Small intestine (tissue), 7 donors: ENCODE measurements at regions not wholly inside any gene's neighbourhood (a gene's known extent, or its start where the extent isn't known, plus 50 kb on each side); places are given as distances from the start of the nearest gene placed in this dataset.
"Not testable (repeated sequence)": the region's sequence is repeated elsewhere in the genome, so short reads cannot be mapped to it uniquely, and the experiment has no call there.

ENCODE experiments used
- DNase-seq, 2 donors: peaks; one replicate each; pipeline versions ENCODE4 v3.0.0 to v3.0.0-alpha.2; 2013
- FAIRE-seq: peaks from 2 replicates; lab custom pipeline; 2012; peaks lifted over from hg19 to GRCh38; lab: Jason Lieb, UNC
- H3K27ac ChIP-seq, 3 donors: one replicate each; pipeline ENCODE4 v1.5.1; 2013; ENCODE audit warnings: low read length in 2 of 3, mild to moderate bottlenecking in 2 of 3, control low read depth in 1 of 3, inconsistent platforms in 1 of 3, low read depth in 1 of 3, moderate library complexity in 1 of 3
- H3K27me3 ChIP-seq, 3 donors: one replicate each; pipeline ENCODE4 v1.6.1; 2013; ENCODE audit warnings: low read length in 3 of 3, inconsistent platforms in 1 of 3; ENCODE audit not compliant: control insufficient read depth in 3 of 3, insufficient read depth in 3 of 3
- H3K36me3 ChIP-seq, 3 donors: one replicate each; pipeline ENCODE4 v1.6.1; 2013; ENCODE audit warnings: low read length in 3 of 3, inconsistent platforms in 1 of 3, low read depth in 1 of 3, mild to moderate bottlenecking in 1 of 3, moderate library complexity in 1 of 3; ENCODE audit not compliant: control insufficient read depth in 3 of 3, insufficient read depth in 2 of 3
- H3K4me1 ChIP-seq, 3 donors: one replicate each; pipeline ENCODE4 v1.6.1; 2013; ENCODE audit warnings: low read length in 2 of 3, inconsistent platforms in 1 of 3, low read depth in 1 of 3, mild to moderate bottlenecking in 1 of 3, moderate library complexity in 1 of 3; ENCODE audit not compliant: control insufficient read depth in 3 of 3, insufficient read depth in 2 of 3
- H3K4me3 ChIP-seq, 3 donors: one replicate each; pipeline ENCODE4 v1.5.1; 2013; ENCODE audit warnings: low read length in 3 of 3, control low read depth in 1 of 3, inconsistent platforms in 1 of 3, low read depth in 1 of 3, mild to moderate bottlenecking in 1 of 3, moderate library complexity in 1 of 3
- H3K9me3 ChIP-seq, 2 donors: one replicate each; pipeline ENCODE4 v1.6.1; 2013; ENCODE audit warnings: low read depth in 1 of 2, low read length in 1 of 2; ENCODE audit not compliant: control insufficient read depth in 2 of 2, insufficient read depth in 1 of 2
- WGBS, 3 donors: extraction: QIAGEN DNeasy Blood & Tissue Kit; methylation state at CpG; one replicate each; pipeline ENCODE4 v1.1.7; 2013; 5-methylcytosine and 5-hydroxymethylcytosine counted together
- donor health status: healthy with polysubstance abuse.
- donor health status: control.
- donor health status: control.
- donor health status: Bipolar disorder and iron deficiency.
- donor health status: healthy.

GRCh38 chr4:19193274-19193981, 1058.3 kb upstream of the SLIT2 start:
- Histone ChIP-seq H3K9me3 (no peaks in the 10 kb centered on the region), H3K27me3 (no peaks in the 10 kb centered on the region), H3K4me3 (peak overlapping the region in 1 of 3 donors; percentile 20), H3K4me1 (peaks cover 0 to 25% (median 0%) of the 10 kb centered on the region in 3 donors), H3K27ac (peak overlapping the region in 1 of 3 donors; percentile 75), H3K36me3 (no peaks in the 10 kb centered on the region)
- 12 to 66% (median 44%) methylated on average over 9 of the region's 9 CpGs for WGBS, 3 donors
- FAIRE-seq (no peak), DNase-seq (peak in 1 of 2 donors; percentile 73)

- peaks cover 0 to 36% (median 0%) of the 10 kb centered on the region in 3 donors for H3K4me1 ChIP-seq
- no peaks in the 10 kb centered on the region for H3K9me3 ChIP-seq
- peak in 1 of 2 donors; percentile 6 for DNase-seq
- H3K27ac ChIP-seq = peak overlapping the region in 1 of 3 donors; percentile 19
- H3K36me3 ChIP-seq = no peaks in the 10 kb centered on the region
- 20 to 91% (median 87%) methylated on average over 1 of the region's 1 CpG for WGBS, 3 donors
- no peak overlapping the region for H3K4me3 ChIP-seq
- no peak for FAIRE-seq
- no peaks in the 10 kb centered on the region for H3K27me3 ChIP-seq
These were observed 1059.6 kb upstream of the SLIT2 start for GRCh38 chr4:19191979-19192650.

GRCh38 chr4:19187691-19188090, 1064.0 kb upstream of the SLIT2 start:
- H3K27ac ChIP-seq = peak overlapping the region in 1 of 3 donors; percentile 61
- no peaks in the 10 kb centered on the region for H3K36me3 ChIP-seq
- peaks cover 0 to 23% (median 0%) of the 10 kb centered on the region in 3 donors for H3K4me1 ChIP-seq
- no peak for FAIRE-seq
- DNase-seq = peak in 1 of 2 donors; percentile 72
- no peaks in the 10 kb centered on the region for H3K27me3 ChIP-seq
- H3K9me3 ChIP-seq = no peaks in the 10 kb centered on the region
- 16 to 51% (median 32%) methylated on average over 3 of the region's 3 CpGs for WGBS, 3 donors
- H3K4me3 ChIP-seq = no peak overlapping the region

- Histone ChIP-seq H3K4me1 (peaks cover 0 to 23% (median 0%) of the 10 kb centered on the region in 3 donors), H3K27me3 (no peaks in the 10 kb centered on the region), H3K4me3 (no peak overlapping the region), H3K27ac (peak overlapping the region in 1 of 3 donors; percentile 61), H3K9me3 (no peaks in the 10 kb centered on the region), H3K36me3 (no peaks in the 10 kb centered on the region)
- FAIRE-seq (no peak), DNase-seq (peak in 1 of 2 donors; percentile 47)
- WGBS, 3 donors = 35 to 47% (median 44%) methylated on average over 2 of the region's 2 CpGs
These were observed 1064.6 kb upstream of the SLIT2 start for GRCh38 chr4:19187096-19187495.

GRCh38 chr4:19181631-19182030, 1070.1 kb upstream of the SLIT2 start:
- H3K9me3 ChIP-seq, H3K27ac ChIP-seq, H3K4me3 ChIP-seq, H3K4me1 ChIP-seq, H3K36me3 ChIP-seq, H3K27me3 ChIP-seq, DNase-seq, FAIRE-seq: not testable (repeated sequence)

- H3K9me3 ChIP-seq = no peaks in the 10 kb centered on the region
- DNase-seq (no peak), FAIRE-seq (no peak)
- no peak overlapping the region for H3K27ac ChIP-seq
- H3K27me3 ChIP-seq = no peaks in the 10 kb centered on the region
- no peak overlapping the region for H3K4me3 ChIP-seq
- 87 to 93% (median 92%) methylated on average over 2 of the region's 2 CpGs for WGBS, 3 donors
- no peaks in the 10 kb centered on the region for H3K4me1 ChIP-seq
- H3K36me3 ChIP-seq = no peaks in the 10 kb centered on the region
These were observed 1072.9 kb upstream of the SLIT2 start for GRCh38 chr4:19178835-19179234.

- no peak overlapping the region for H3K4me3 ChIP-seq
- H3K4me1 ChIP-seq = no peaks in the 10 kb centered on the region
- H3K9me3 ChIP-seq = no peaks in the 10 kb centered on the region
- no peak overlapping the region for H3K27ac ChIP-seq
- FAIRE-seq (no peak), DNase-seq (no peak)
- no peaks in the 10 kb centered on the region for H3K27me3 ChIP-seq
- no peaks in the 10 kb centered on the region for H3K36me3 ChIP-seq
- WGBS, 3 donors = 78 to 80% (median 78%) methylated on average over 4 of the region's 4 CpGs
These were observed 1074.1 kb upstream of the SLIT2 start for GRCh38 chr4:19177616-19178015.

GRCh38 chr4:19171832-19172231, 1079.9 kb upstream of the SLIT2 start:
- FAIRE-seq (no peak), DNase-seq (no peak)
- no peaks in the 10 kb centered on the region for H3K27me3 ChIP-seq
- no peaks in the 10 kb centered on the region for H3K9me3 ChIP-seq
- H3K27ac ChIP-seq = no peak overlapping the region
- H3K4me3 ChIP-seq = no peak overlapping the region
- no peaks in the 10 kb centered on the region for H3K36me3 ChIP-seq
- H3K4me1 ChIP-seq = peaks cover 0 to 5% (median 0%) of the 10 kb centered on the region in 3 donors
